Lower leg skin (tissue), 4 donors: ENCODE measurements at regions not wholly inside any gene's neighbourhood (a gene's known extent, or its start where the extent isn't known, plus 50 kb on each side); places are given as distances from the start of the nearest gene placed in this dataset.

Experiments
- DNase-seq, 2 donors: peaks; one replicate each; pipeline ENCODE4 v3.0.0-alpha.2; 2019; ENCODE audit warnings: low spot score in 2 of 2
- H3K4me3 ChIP-seq: fragments of 200-600 bp; sonication (generic); 2 replicates; pipeline ENCODE4 v1.5.1; 2017; ENCODE audit warnings: mild to moderate bottlenecking, low read depth; ENCODE audit not compliant: poor library complexity, severe bottlenecking
- CTCF ChIP-seq, 3 donors: fragments of 450-650 bp; IDR thresholded peaks; one replicate each; pipeline ENCODE4 v1.5.1; 2016; ENCODE audit warnings: antibody characterized with exemption in 3 of 3, mild to moderate bottlenecking in 3 of 3, moderate library complexity in 2 of 3
- POLR2A ChIP-seq, 2 donors: fragments of 450-650 bp; IDR thresholded peaks; one replicate each; pipeline ENCODE4 v1.6.1; 2016 to 2017; ENCODE audit warnings: antibody characterized with exemption in 2 of 2, mild to moderate bottlenecking in 1 of 2, moderate library complexity in 1 of 2
- WGBS, 2 donors: methylation state at CpG; one replicate each; pipeline ENCODE4 v1.1.5; 2018; 5-methylcytosine and 5-hydroxymethylcytosine counted together
- intact Hi-C: fragments of 100-400 bp; cut with DNase I; formaldehyde crosslinking; loops from one replicate; pipeline ENCODE4 v1.15.0; 2023; ENCODE audit warnings: low total_unique reads

- no peak for DNase-seq
- intact Hi-C loops: no loop called here
- WGBS, 2 donors: 8 to 10% methylated on average over 2 of the region's 2 CpGs
- no peak for TF ChIP-seq POLR2A (IDR thresholded peaks at IDR 0.05)
- no peak for TF ChIP-seq CTCF (IDR thresholded peaks at IDR 0.05)
- H3K4me3 ChIP-seq: no peak overlapping the region
Observed at GRCh38 chr10:9965341-9965740, 1052.3 kb upstream of the CELF2 start.

- H3K4me3 ChIP-seq: no peak overlapping the region
- DNase-seq: no peak
- WGBS, 2 donors: 73 to 78% methylated on average over 3 of the region's 3 CpGs
- intact Hi-C loops: no loop called here
- TF ChIP-seq POLR2A (IDR thresholded peaks at IDR 0.05) (no peak), CTCF (IDR thresholded peaks at IDR 0.05) (no peak)
Observed at GRCh38 chr10:9986786-9987185, 1030.9 kb upstream of the CELF2 start.

GRCh38 chr10:9987197-9987596 lies 1030.5 kb upstream of the CELF2 start:
- WGBS, 2 donors: 65 to 67% methylated on average over 5 of the region's 5 CpGs
- TF ChIP-seq POLR2A (IDR thresholded peaks at IDR 0.05) (no peak), CTCF (IDR thresholded peaks at IDR 0.05) (no peak)
- no peak overlapping the region for H3K4me3 ChIP-seq
- intact Hi-C loops: no loop called here
- no peak for DNase-seq

- no peak for DNase-seq
- TF ChIP-seq POLR2A (IDR thresholded peaks at IDR 0.05) (no peak), CTCF (IDR thresholded peaks at IDR 0.05) (no peak)
- intact Hi-C loops: no loop called here
- 28 to 33% methylated on average over 11 of the region's 11 CpGs for WGBS, 2 donors
- no peak overlapping the region for H3K4me3 ChIP-seq
Observed at GRCh38 chr10:9992661-9993060, 1025.0 kb upstream of the CELF2 start.

- TF ChIP-seq POLR2A (IDR thresholded peaks at IDR 0.05) (no peak), CTCF (IDR thresholded peaks at IDR 0.05) (no peak)
- DNase-seq: no peak
- no peak overlapping the region for H3K4me3 ChIP-seq
- intact Hi-C loops: no loop called here
- 66 to 75% methylated on average over 3 of the region's 3 CpGs for WGBS, 2 donors
Observed at GRCh38 chr10:9994131-9994530, 1023.5 kb upstream of the CELF2 start.

- intact Hi-C loops: no loop called here
- no peak for DNase-seq
- no peak overlapping the region for H3K4me3 ChIP-seq
- 79 to 81% methylated on average over 5 of the region's 5 CpGs for WGBS, 2 donors
- TF ChIP-seq CTCF (IDR thresholded peaks at IDR 0.05): no peak
- no peak for TF ChIP-seq POLR2A (IDR thresholded peaks at IDR 0.05)
Observed at GRCh38 chr10:9999627-10000026, 1018.0 kb upstream of the CELF2 start.
